Cardiac fibroblast (primary cell): ENCODE measurements at regions not wholly inside any gene's neighbourhood (a gene's known extent, or its start where the extent isn't known, plus 50 kb on each side); places are given as distances from the start of the nearest gene placed in this dataset.
A peak's percentile ranks its signal among the peaks of the same experiment; 100 is the strongest.

Source experiments
- DNase-seq, 2 donors: peaks; one replicate each; pipeline versions ENCODE4 v3.0.0 to v3.0.0-alpha.2; 2010; ENCODE audit warnings: low read depth in 2 of 2
- H3K4me3 ChIP-seq, 2 donors: replicated peaks in 1 of 2; 1 replicate in 1 of 2; 2 replicates in 1 of 2; pipeline ENCODE4 v1.5.1; 2011; ENCODE audit warnings: low read depth in 2 of 2, low read length in 2 of 2, mild to moderate bottlenecking in 2 of 2, moderate library complexity in 1 of 2
- TF ChIP-seq, protein P1 (sequence below): IDR thresholded peaks from one replicate; pipeline ENCODE4 v1.5.1; 2011; ENCODE audit warnings: low read depth, mild to moderate bottlenecking, low read length, inconsistent platforms

- no peak for DNase-seq
- TF ChIP-seq, protein P1, sequence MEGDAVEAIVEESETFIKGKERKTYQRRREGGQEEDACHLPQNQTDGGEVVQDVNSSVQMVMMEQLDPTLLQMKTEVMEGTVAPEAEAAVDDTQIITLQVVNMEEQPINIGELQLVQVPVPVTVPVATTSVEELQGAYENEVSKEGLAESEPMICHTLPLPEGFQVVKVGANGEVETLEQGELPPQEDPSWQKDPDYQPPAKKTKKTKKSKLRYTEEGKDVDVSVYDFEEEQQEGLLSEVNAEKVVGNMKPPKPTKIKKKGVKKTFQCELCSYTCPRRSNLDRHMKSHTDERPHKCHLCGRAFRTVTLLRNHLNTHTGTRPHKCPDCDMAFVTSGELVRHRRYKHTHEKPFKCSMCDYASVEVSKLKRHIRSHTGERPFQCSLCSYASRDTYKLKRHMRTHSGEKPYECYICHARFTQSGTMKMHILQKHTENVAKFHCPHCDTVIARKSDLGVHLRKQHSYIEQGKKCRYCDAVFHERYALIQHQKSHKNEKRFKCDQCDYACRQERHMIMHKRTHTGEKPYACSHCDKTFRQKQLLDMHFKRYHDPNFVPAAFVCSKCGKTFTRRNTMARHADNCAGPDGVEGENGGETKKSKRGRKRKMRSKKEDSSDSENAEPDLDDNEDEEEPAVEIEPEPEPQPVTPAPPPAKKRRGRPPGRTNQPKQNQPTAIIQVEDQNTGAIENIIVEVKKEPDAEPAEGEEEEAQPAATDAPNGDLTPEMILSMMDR, result no peak
- H3K4me3 ChIP-seq, result no peak overlapping the region
Observed at GRCh38 chr5:106195679-106196474, 1474.9 kb downstream of the EFNA5 start.

DNA sequence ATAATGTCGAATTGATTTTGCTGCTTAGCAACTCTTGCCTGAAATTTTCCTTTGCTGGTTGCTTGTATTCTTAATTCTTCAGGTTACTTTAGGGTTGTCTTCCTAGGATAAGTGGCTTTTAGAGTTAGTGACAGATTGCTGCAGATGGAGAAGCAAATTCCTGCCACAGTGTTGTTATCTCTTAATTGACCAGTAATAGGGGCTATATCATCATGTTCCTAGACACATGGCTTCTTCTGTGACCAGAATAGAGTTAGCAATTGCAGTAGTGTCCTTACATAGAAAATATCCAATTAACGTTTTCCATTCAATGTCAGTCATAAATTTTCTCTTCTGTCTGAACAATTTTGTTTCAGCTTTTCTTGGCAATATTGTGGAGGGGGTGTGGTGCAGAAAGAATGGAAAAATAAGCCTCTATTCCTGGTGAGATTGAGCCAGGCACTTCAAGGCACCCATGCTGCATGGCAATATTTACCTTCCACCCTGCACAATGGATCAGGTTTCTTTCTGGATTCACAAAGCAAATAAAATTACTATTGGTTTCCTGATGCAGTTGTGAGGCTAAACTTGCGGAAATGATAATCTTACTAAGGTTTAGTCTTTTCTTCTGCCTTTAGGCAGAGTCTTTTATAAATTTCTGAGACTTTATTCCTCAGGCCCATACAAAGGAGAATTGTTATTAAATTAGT is 1481.5 kb downstream of the EFNA5 start:
- H3K4me3 ChIP-seq, result no peak overlapping the region
- no peak for DNase-seq
- TF ChIP-seq, protein P1, result no peak

GRCh38 chr5:106185661-106186081 is 1485.1 kb downstream of the EFNA5 start:
- no peak for DNase-seq
- no peak overlapping the region for H3K4me3 ChIP-seq
- TF ChIP-seq, protein P1, result no peak

GRCh38 chr5:106174903-106175302 is 1495.8 kb downstream of the EFNA5 start:
- no peak overlapping the region for H3K4me3 ChIP-seq
- TF ChIP-seq, protein P1, result no peak
- DNase-seq, result no peak

GRCh38 chr5:106172681-106173532 is 1497.8 kb downstream of the EFNA5 start:
- TF ChIP-seq, protein P1, result no peak

GRCh38 chr5:106171708-106172107 is 1499.0 kb downstream of the EFNA5 start:
- H3K4me3 ChIP-seq, result no peak overlapping the region
- TF ChIP-seq, protein P1, result no peak
- DNase-seq, result peak; percentile 33 to 78

More at GRCh38 chr5:106172681-106173532, 1497.8 kb downstream of the EFNA5 start:
- no peak overlapping the region for H3K4me3 ChIP-seq
- DNase-seq, result peak; percentile 20 to 33
